Thymus (tissue), 11 donors: ENCODE measurements at regions not wholly inside any gene's neighbourhood (a gene's known extent, or its start where the extent isn't known, plus 50 kb on each side); places are given as distances from the start of the nearest gene placed in this dataset.

ENCODE experiments used
- DNase-seq, 9 donors: peaks; one replicate each; pipeline ENCODE4 v3.0.0-alpha.2; 2013; ENCODE audit warnings: low spot score in 9 of 9, low read depth in 6 of 9, missing footprints in 1 of 9
- H3K27ac ChIP-seq, 2 donors: one replicate each; pipeline ENCODE4 v1.5.1; 2013; ENCODE audit warnings: control low read depth in 1 of 2, low read depth in 1 of 2, low read length in 1 of 2, mild to moderate bottlenecking in 1 of 2, moderate library complexity in 1 of 2
- H3K27me3 ChIP-seq, 2 donors: one replicate each; pipeline ENCODE4 v1.5.1; 2013; ENCODE audit warnings: low read length in 1 of 2; ENCODE audit not compliant: control insufficient read depth in 2 of 2, insufficient read depth in 1 of 2
- H3K36me3 ChIP-seq, 2 donors: one replicate each; pipeline ENCODE4 v1.5.1; 2013; ENCODE audit warnings: low read length in 1 of 2, mild to moderate bottlenecking in 1 of 2, moderate library complexity in 1 of 2; ENCODE audit not compliant: control insufficient read depth in 2 of 2, insufficient read depth in 2 of 2
- H3K4me1 ChIP-seq, 2 donors: one replicate each; pipeline ENCODE4 v1.5.1; 2013; ENCODE audit warnings: low read length in 2 of 2; ENCODE audit not compliant: control insufficient read depth in 2 of 2, insufficient read depth in 2 of 2
- H3K4me3 ChIP-seq, 2 donors: one replicate each; pipeline ENCODE4 v1.5.1; 2013; ENCODE audit warnings: low read length in 2 of 2, control low read depth in 1 of 2, mild to moderate bottlenecking in 1 of 2
- H3K9me3 ChIP-seq, 2 donors: one replicate each; pipeline ENCODE4 v1.5.1; 2013; ENCODE audit warnings: low read length in 1 of 2, mild to moderate bottlenecking in 1 of 2; ENCODE audit not compliant: control insufficient read depth in 2 of 2, insufficient read depth in 1 of 2
- WGBS: extraction: QIAGEN DNeasy Blood & Tissue Kit; methylation state at CpG from one replicate; pipeline ENCODE4 v1.1.7; 2013; 5-methylcytosine and 5-hydroxymethylcytosine counted together
- donor health status: healthy.

DNA sequence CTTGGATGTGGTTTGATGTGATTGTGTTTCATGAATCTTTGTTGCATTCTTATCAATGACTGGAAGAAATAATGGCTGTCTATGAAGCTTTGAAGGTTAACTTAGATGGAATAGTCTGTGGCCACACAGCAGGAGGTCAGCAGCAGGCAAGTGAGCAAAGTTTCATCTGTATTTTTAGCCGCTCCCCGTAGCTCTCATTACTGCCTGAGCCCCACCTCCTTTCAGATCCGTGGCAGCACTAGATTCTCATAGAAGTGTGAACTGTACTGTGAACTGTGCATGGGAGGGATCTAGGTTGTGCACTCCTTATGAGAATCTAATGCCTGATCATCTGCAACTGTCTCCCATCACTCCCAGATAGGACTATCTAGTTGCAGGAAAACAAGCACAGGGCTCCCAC lies 660.2 kb downstream of the EPHA7 start:
- H3K4me1 ChIP-seq, result no peaks in the 10 kb centered on the region
- 95% methylated on average over 3 of the region's 3 CpGs for WGBS
- H3K27me3 ChIP-seq, result no peaks in the 10 kb centered on the region
- no peak for DNase-seq
- no peaks in the 10 kb centered on the region for H3K9me3 ChIP-seq
- H3K27ac ChIP-seq, result no peak overlapping the region
- H3K4me3 ChIP-seq, result no peak overlapping the region
- no peaks in the 10 kb centered on the region for H3K36me3 ChIP-seq

DNA sequence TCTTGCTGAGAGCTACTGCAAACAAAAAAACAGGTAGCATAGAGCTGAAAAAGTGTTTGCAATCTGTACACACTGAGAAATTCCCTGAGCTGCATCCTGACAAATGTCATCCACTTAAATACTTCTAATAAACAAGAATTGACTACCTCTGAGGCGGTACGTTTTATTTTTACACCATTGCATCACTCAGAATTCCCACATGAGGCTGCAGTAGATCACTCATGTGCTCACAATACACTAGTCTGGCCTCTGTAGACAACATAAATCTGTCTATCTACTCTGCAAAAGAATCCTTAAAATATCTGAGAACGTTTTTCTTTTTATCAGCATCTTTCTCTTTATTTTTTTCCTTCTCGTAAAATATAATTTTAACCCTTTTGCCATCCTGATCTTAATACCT lies 661.4 kb downstream of the EPHA7 start:
- no peak for DNase-seq
- no peaks in the 10 kb centered on the region for H3K4me1 ChIP-seq
- H3K36me3 ChIP-seq, result no peaks in the 10 kb centered on the region
- WGBS, result 83% methylated on average over 4 of the region's 4 CpGs
- H3K27me3 ChIP-seq, result no peaks in the 10 kb centered on the region
- H3K9me3 ChIP-seq, result no peaks in the 10 kb centered on the region
- H3K27ac ChIP-seq, result no peak overlapping the region
- no peak overlapping the region for H3K4me3 ChIP-seq

DNA sequence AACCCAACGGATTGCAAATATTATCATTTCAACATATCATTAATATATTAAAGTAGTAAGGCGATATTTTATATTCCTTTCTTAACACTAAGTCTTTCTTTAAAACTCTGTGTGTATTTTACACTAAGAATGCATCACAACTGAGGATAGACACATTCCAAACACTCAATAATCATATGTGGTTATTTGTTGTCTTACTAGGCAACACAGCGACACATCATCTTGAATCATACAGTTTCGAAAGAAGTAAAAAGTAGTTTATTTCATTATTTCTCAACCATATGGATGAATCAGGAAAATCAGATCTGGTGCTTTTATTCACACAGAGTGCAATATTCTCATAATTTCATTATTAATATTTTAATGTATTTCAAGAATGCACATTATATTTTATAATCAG lies 662.4 kb downstream of the EPHA7 start:
- H3K36me3 ChIP-seq, result no peaks in the 10 kb centered on the region
- no peaks in the 10 kb centered on the region for H3K4me1 ChIP-seq
- no peaks in the 10 kb centered on the region for H3K9me3 ChIP-seq
- H3K4me3 ChIP-seq, result no peak overlapping the region
- DNase-seq, result no peak
- H3K27me3 ChIP-seq, result no peaks in the 10 kb centered on the region
- 95% methylated on average over 4 of the region's 4 CpGs for WGBS
- no peak overlapping the region for H3K27ac ChIP-seq

DNA sequence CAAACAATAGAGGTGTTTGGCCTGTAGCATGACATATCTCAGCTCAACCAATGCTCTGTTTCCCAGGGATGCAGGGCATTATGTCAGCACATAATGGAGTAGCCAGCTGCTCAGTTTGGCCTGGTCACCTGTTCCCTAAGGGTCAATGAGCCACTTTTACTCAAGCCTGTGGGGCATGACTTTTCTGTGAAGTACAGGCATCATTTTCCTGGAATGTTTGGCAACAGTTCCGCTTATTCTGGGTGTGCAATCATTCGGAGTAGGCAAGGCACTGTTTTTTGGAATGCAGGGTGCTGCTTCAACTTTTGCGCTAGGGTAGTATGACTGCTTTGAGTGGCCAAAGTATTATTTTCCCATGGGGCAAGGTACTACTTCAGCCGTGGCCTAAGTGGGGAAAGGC lies 665.4 kb downstream of the EPHA7 start:
- Histone ChIP-seq H3K36me3 (no peaks in the 10 kb centered on the region), H3K27me3 (no peaks in the 10 kb centered on the region), H3K4me1 (no peaks in the 10 kb centered on the region), H3K4me3 (no peak overlapping the region), H3K9me3 (no peaks in the 10 kb centered on the region), H3K27ac (no peak overlapping the region)
- DNase-seq, result no peak
- WGBS, result 97% methylated on average over 4 of the region's 4 CpGs

DNA sequence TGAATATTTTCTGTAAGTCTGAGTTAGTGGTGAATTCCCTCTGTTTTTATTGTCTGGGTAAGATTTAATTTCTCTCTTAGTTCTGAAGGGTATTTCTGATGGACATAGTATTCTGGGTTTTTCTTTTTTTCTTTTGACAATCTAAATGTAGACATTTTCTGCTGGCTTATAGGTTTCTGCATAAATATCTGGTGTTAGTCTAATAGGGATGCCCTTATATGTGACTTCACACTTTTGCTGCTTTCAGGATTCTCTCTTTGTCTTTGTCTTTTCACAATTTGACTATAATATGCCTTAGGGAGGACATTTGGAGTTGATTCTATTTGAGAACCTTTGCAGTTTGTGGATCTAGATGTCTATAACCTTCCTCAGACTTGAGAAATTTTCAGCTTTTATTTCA lies 667.2 kb downstream of the EPHA7 start:
- H3K4me3 ChIP-seq, result no peak overlapping the region
- H3K4me1 ChIP-seq, result no peaks in the 10 kb centered on the region
- H3K27ac ChIP-seq, result no peak overlapping the region
- no peaks in the 10 kb centered on the region for H3K9me3 ChIP-seq
- DNase-seq, result no peak
- H3K27me3 ChIP-seq, result no peaks in the 10 kb centered on the region
- no peaks in the 10 kb centered on the region for H3K36me3 ChIP-seq

DNA sequence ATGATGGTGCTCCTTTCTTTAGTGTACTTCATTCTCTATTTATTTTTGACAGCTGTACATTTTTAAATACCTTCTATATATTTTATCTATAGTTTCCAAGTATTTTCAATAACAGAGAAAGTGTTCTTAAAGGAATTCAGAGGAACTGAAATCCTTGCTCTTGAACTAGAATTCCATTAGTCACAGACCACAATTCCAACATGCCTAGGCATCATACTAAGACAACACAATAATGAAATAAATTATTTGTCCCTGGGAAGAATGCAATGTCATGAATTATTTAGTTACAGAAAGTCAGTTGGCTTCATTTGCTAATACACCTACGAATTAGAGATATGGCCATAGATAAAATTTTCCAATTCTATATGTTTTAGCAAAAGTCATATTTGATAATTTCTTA lies 671.2 kb downstream of the EPHA7 start:
- H3K36me3 ChIP-seq, result no peaks in the 10 kb centered on the region
- no peaks in the 10 kb centered on the region for H3K9me3 ChIP-seq
- H3K4me3 ChIP-seq, result no peak overlapping the region
- no peaks in the 10 kb centered on the region for H3K4me1 ChIP-seq
- DNase-seq, result no peak
- 81% methylated on average over 1 of the region's 1 CpG for WGBS
- no peak overlapping the region for H3K27ac ChIP-seq
- no peaks in the 10 kb centered on the region for H3K27me3 ChIP-seq

DNA sequence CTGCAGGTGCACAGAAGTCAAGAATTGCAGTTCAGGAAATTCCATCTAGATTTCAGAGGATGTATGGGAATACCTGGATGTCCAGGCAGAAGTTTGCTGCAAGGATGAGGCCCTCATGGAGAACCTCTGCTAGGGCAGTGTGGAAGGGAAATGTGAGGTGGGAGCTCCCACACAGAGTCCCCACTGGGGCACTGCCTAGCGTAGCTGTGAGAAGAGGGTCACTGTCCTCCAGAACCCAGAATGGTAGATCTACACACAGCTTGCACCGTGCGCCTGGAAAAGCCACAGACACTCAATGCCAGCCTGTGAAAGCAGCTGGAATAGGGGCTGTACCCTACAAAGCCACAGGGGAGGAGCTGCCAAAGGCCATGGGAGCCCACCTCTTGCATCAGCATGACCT lies 681.4 kb downstream of the EPHA7 start:
- Histone ChIP-seq H3K9me3 (no peaks in the 10 kb centered on the region), H3K4me3 (no peak overlapping the region), H3K36me3 (no peaks in the 10 kb centered on the region), H3K4me1 (no peaks in the 10 kb centered on the region), H3K27me3 (no peaks in the 10 kb centered on the region), H3K27ac (no peak overlapping the region)
- no peak for DNase-seq
- 96% methylated on average over 3 of the region's 3 CpGs for WGBS

DNA sequence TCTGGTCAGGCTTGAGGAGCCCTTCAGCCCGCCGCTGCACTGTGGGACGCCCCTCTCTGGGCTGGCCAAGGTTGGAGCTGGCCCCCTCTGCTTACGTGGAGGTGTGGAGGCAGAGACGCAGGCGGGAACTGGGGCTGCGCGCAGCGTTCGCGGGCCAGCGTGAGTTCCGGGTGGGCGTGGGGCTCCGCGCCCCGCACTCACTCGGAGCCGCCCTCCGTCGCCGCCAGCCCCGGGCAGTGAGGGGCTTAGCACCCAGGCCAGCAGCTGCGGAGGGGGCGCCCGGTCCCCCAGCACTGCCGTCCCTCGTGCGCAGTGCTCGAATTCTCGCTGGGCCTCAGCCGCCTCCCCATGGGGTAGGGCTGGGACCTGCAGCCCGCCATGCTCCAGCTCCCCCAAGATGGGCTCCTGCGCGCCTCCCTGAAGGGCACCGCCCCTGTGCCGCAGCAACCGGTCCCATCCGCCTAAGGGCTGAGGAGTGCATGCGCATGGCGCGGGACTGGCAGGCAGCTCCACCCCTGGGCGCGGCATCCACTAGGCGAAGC lies 695.9 kb downstream of the EPHA7 start:
- Histone ChIP-seq H3K9me3 (peaks cover 1 to 7% of the 10 kb centered on the region in 2 donors), H3K4me1 (no peaks in the 10 kb centered on the region), H3K27ac (no peak overlapping the region), H3K36me3 (no peaks in the 10 kb centered on the region), H3K4me3 (peak overlapping the region in 1 of 2 donors; percentile 1), H3K27me3 (no peaks in the 10 kb centered on the region)
- 89% methylated on average over 45 of the region's 45 CpGs for WGBS
- no peak for DNase-seq

DNA sequence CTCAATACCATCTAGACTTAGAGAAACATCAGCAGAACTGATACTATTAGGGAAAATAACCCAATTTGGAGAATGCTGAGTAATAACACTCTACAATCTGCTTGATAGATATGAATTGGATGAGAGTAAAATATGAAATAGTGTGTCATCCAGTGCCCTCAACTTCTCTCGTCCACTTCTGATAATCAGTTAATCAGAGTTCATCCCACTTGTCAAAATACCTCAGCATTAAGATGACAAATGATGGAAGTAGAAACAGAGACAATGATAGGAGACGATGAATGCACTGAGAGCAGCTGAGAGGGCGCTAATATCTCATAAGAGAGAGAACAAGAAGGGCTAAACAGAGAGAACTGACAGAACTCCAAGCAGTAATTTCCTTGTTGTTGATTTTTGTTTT lies 699.6 kb downstream of the EPHA7 start:
- peaks cover 1 to 7% of the 10 kb centered on the region in 2 donors for H3K9me3 ChIP-seq
- H3K4me3 ChIP-seq, result no peak overlapping the region
- no peak overlapping the region for H3K27ac ChIP-seq
- WGBS, result 76% methylated on average over 3 of the region's 3 CpGs
- no peak for DNase-seq
- H3K4me1 ChIP-seq, result no peaks in the 10 kb centered on the region
- no peaks in the 10 kb centered on the region for H3K36me3 ChIP-seq
- no peaks in the 10 kb centered on the region for H3K27me3 ChIP-seq

DNA sequence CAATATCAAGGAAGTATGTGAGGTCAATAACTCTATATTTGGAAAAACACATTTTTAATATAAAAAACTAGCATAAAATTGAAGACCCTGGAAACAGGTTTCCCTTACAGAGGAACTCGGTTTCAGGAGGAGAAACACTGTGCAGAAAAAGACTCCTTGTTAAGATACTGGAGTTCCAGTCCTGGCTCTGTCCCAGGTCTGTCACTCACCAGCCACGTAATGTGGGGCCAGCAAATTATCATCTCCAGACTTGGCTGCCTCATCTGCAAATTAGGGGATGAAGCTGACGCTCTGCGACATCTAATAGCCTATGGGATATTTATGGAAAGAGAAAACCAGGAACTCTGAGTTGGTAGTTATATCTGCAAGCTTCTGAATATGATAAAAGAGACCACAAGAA lies 702.7 kb downstream of the EPHA7 start:
- H3K9me3 ChIP-seq, result no peaks in the 10 kb centered on the region
- no peak for DNase-seq

More for the DNA sequence above, 702.7 kb downstream of the EPHA7 start:
- H3K4me3 ChIP-seq, result no peak overlapping the region
- H3K27ac ChIP-seq, result no peak overlapping the region
- no peaks in the 10 kb centered on the region for H3K36me3 ChIP-seq
- no peaks in the 10 kb centered on the region for H3K27me3 ChIP-seq
- WGBS, result 91% methylated on average over 4 of the region's 4 CpGs
- H3K4me1 ChIP-seq, result no peaks in the 10 kb centered on the region
